ENCODE measurements at regions not wholly inside any gene's neighbourhood (a gene's known extent, or its start where the extent isn't known, plus 50 kb on each side); places are given as distances from the start of the nearest gene placed in this dataset.

- 91 to 92% methylated on average over 3 of the region's 3 CpGs for WGBS, 2 donors
- no peaks in the 10 kb centered on the region for H3K4me1 ChIP-seq
- DNase-seq = no peak
- TF ChIP-seq POLR2A (IDR thresholded peaks at IDR 0.05) (no peak), EP300 (IDR thresholded peaks at IDR 0.05) (no peak), POLR2AphosphoS5 (IDR thresholded peaks at IDR 0.05) (no peak)
- TF ChIP-seq, protein P1, sequence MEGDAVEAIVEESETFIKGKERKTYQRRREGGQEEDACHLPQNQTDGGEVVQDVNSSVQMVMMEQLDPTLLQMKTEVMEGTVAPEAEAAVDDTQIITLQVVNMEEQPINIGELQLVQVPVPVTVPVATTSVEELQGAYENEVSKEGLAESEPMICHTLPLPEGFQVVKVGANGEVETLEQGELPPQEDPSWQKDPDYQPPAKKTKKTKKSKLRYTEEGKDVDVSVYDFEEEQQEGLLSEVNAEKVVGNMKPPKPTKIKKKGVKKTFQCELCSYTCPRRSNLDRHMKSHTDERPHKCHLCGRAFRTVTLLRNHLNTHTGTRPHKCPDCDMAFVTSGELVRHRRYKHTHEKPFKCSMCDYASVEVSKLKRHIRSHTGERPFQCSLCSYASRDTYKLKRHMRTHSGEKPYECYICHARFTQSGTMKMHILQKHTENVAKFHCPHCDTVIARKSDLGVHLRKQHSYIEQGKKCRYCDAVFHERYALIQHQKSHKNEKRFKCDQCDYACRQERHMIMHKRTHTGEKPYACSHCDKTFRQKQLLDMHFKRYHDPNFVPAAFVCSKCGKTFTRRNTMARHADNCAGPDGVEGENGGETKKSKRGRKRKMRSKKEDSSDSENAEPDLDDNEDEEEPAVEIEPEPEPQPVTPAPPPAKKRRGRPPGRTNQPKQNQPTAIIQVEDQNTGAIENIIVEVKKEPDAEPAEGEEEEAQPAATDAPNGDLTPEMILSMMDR (IDR thresholded peaks at IDR 0.05) = no peak
- no peak overlapping the region for H3K4me3 ChIP-seq
- H3K27ac ChIP-seq = no peak overlapping the region
- peaks cover 0 to 4% (median 0%) of the 10 kb centered on the region in 4 donors for H3K9me3 ChIP-seq
- no peaks in the 10 kb centered on the region for H3K36me3 ChIP-seq
- H3K27me3 ChIP-seq = no peaks in the 10 kb centered on the region
- intact Hi-C loops (cut with DNase I) = no loop called here
Observed at GRCh38 chr10:25797888-25798429, 136.1 kb upstream of the MYO3A start.

- Histone ChIP-seq H3K27me3 (no peaks in the 10 kb centered on the region), H3K27ac (no peak overlapping the region), H3K36me3 (no peaks in the 10 kb centered on the region), H3K4me3 (no peak overlapping the region), H3K4me1 (no peaks in the 10 kb centered on the region), H3K9me3 (no peaks in the 10 kb centered on the region)
- no peak for DNase-seq
- intact Hi-C loops (cut with DNase I) = no loop called here
- TF ChIP-seq EP300 (IDR thresholded peaks at IDR 0.05) (no peak), POLR2AphosphoS5 (IDR thresholded peaks at IDR 0.05) (no peak)
- 35 to 63% methylated on average over 2 of the region's 2 CpGs for WGBS, 2 donors
Observed at GRCh38 chr10:25804505-25804904, 129.5 kb upstream of the MYO3A start.

DNA sequence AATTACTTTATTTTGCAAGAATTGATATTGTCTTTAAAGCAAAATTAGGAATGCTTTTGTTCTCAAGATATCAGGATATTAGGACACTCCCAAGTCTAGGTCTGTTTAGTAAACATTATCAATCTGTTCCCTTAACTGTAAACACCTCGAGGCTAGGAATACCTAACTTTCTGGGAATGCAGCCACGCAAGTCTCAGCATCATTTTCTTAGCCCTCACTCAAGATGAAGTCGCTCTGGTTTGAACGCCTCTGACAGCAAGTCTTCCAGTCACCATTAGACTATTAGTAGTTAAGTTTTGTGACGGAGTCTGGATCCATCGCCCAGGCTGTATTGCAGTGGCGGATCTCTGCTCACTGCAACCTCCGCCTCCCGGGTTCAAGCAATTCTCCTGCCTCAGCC, 128.0 kb upstream of the MYO3A start:
- DNase-seq = no peak

DNA sequence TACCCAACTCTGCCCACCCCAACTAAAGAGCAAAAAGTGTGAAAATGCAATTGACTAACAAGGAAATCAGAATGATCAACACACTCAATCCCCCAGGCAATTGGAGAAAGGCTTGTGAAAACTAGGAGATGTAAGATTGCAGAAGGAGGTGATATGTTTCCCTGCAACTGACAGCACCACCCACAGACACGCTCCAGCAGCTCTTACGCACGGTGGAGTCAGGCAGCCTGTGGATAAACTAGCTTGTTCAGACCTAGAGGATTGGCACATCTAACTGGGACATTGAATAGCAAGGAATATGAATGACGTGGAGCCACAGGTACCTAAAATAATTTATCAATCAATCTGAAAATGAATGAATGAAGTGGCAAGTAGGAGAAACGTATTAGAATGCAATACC, 125.7 kb upstream of the MYO3A start:
- intact Hi-C loops (cut with DNase I) = no loop called here
- Histone ChIP-seq H3K4me3 (no peak overlapping the region), H3K36me3 (no peaks in the 10 kb centered on the region), H3K9me3 (no peaks in the 10 kb centered on the region), H3K27ac (no peak overlapping the region), H3K4me1 (no peaks in the 10 kb centered on the region), H3K27me3 (no peaks in the 10 kb centered on the region)
- WGBS, 2 donors = 61 to 74% methylated on average over 5 of the region's 5 CpGs
- no peak for DNase-seq
- TF ChIP-seq EP300 (IDR thresholded peaks at IDR 0.05) = no peak
- TF ChIP-seq, protein P1 (IDR thresholded peaks at IDR 0.05) = no peak

More for the DNA sequence above, 128.0 kb upstream of the MYO3A start:
- Histone ChIP-seq H3K4me1 (no peaks in the 10 kb centered on the region), H3K27me3 (no peaks in the 10 kb centered on the region), H3K4me3 (no peak overlapping the region), H3K9me3 (no peaks in the 10 kb centered on the region), H3K36me3 (no peaks in the 10 kb centered on the region), H3K27ac (no peak overlapping the region)
- WGBS, 2 donors = 89% methylated on average over 9 of the region's 9 CpGs
- TF ChIP-seq, protein P1 (IDR thresholded peaks at IDR 0.05) = no peak
- TF ChIP-seq EP300 (IDR thresholded peaks at IDR 0.05) = no peak
- no peak for TF ChIP-seq POLR2A (IDR thresholded peaks at IDR 0.05)
- no peak for TF ChIP-seq POLR2AphosphoS5 (IDR thresholded peaks at IDR 0.05)
- intact Hi-C loops (cut with DNase I) = no loop called here

- H3K36me3 ChIP-seq = no peaks in the 10 kb centered on the region
- H3K4me1 ChIP-seq = no peaks in the 10 kb centered on the region
- TF ChIP-seq POLR2A (IDR thresholded peaks at IDR 0.05) = no peak
- TF ChIP-seq, protein P1 (IDR thresholded peaks at IDR 0.05) = no peak
- TF ChIP-seq EP300 (IDR thresholded peaks at IDR 0.05) = no peak
- no peak for TF ChIP-seq POLR2AphosphoS5 (IDR thresholded peaks at IDR 0.05)
- 75 to 82% methylated on average over 5 of the region's 5 CpGs for WGBS, 2 donors
- no peak overlapping the region for H3K27ac ChIP-seq
- no peak for DNase-seq
- H3K9me3 ChIP-seq = no peaks in the 10 kb centered on the region
- no peaks in the 10 kb centered on the region for H3K27me3 ChIP-seq
- intact Hi-C loops (cut with DNase I) = no loop called here
- H3K4me3 ChIP-seq = no peak overlapping the region
Observed at GRCh38 chr10:25811052-25811685, 122.9 kb upstream of the MYO3A start.
